NCI-H2081 (cell line): ENCODE measurements at regions not wholly inside any gene's neighbourhood (a gene's known extent, or its start where the extent isn't known, plus 50 kb on each side); places are given as distances from the start of the nearest gene placed in this dataset.
A peak's percentile ranks its signal among the peaks of the same experiment; 100 is the strongest.
"Not testable (repeated sequence)": the region's sequence is repeated elsewhere in the genome, so short reads cannot be mapped to it uniquely, and the experiment has no call there.

ENCODE experiments used
- DNase-seq, 2 experiments: peaks; one replicate each; lab custom pipeline; 2025; lab: John Stamatoyannopoulos, UW

- DNase-seq, result peak; percentile 64 to 66
Observed at GRCh38 chr4:3880615-3881120, 114.5 kb downstream of the ADRA2C start.

- not testable (repeated sequence) for DNase-seq
Observed at GRCh38 chr4:3882316-3882885, 116.2 kb downstream of the ADRA2C start.

- not testable (repeated sequence) for DNase-seq
Observed at GRCh38 chr4:3884261-3884660, 118.1 kb downstream of the ADRA2C start.

DNA sequence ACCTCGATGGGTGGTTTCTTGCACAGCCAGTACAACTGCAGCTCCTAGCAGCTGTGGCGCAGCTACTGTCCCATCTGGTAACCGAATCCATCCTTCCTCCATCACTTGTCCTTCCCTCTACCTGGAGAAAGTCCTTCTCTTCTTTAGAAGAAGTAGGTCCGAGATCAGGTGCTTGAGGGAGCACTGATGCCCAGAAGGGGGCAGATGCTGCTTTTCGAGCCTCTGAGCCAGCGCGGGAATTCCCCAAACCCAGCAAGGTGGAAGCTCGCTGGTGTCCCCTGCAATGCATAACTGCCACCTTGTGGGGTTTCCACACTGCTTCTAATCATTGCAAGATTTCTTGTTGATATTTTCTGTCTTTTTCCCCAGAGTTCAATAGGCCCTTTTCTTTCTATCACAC is 127.4 kb downstream of the ADRA2C start:
- not testable (repeated sequence) for DNase-seq

GRCh38 chr4:3894086-3894959 is 128.1 kb downstream of the ADRA2C start:
- DNase-seq, result not testable (repeated sequence)

GRCh38 chr4:3896441-3896840 is 130.3 kb downstream of the ADRA2C start:
- DNase-seq, result no peak

GRCh38 chr4:3896871-3897578 is 130.8 kb downstream of the ADRA2C start:
- not testable (repeated sequence) for DNase-seq

DNA sequence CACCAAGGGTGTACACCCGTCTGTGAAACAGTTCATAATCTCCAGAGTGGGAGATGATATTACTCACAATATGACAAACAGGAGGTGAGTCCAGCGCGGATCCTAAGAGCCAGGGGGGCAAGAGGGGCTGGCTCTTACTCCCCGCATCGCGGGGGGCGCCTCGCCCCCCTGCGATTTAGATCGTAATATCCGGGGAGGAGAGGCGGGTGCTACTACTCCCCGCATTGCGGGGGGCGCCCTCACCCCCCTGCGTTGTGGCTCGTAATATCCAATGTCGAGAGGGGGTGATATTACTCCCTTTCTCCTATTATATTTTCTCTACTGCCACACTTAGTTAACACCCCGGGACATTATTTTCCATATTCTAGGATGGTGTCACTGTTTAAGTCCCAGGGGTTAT is 131.9 kb downstream of the ADRA2C start:
- no peak for DNase-seq

DNA sequence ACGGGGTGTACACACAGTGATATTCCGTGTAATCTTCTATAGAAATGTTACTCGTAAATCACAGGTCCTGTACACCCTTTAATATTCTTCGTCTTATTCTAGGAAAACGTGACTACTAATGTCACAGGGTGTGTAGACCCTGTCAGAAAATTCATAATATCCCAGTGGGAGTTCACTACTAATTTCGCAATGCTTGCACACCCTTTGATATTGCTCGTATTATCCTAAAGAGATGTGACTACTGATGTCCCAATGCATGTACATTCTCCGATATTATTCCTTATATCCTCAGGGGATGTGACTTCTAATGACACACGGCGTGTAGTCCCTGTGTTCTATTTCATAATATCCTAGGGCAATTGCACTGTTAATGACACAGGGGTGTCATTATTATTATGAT is 132.7 kb downstream of the ADRA2C start:
- not testable (repeated sequence) for DNase-seq

- DNase-seq, result not testable (repeated sequence)
Observed at GRCh38 chr4:3904264-3904955, 138.2 kb downstream of the ADRA2C start.

GRCh38 chr4:3909616-3910015 is 143.4 kb downstream of the ADRA2C start:
- not testable (repeated sequence) for DNase-seq

- not testable (repeated sequence) for DNase-seq
Observed at GRCh38 chr4:3910161-3910950, 144.2 kb downstream of the ADRA2C start.

DNA sequence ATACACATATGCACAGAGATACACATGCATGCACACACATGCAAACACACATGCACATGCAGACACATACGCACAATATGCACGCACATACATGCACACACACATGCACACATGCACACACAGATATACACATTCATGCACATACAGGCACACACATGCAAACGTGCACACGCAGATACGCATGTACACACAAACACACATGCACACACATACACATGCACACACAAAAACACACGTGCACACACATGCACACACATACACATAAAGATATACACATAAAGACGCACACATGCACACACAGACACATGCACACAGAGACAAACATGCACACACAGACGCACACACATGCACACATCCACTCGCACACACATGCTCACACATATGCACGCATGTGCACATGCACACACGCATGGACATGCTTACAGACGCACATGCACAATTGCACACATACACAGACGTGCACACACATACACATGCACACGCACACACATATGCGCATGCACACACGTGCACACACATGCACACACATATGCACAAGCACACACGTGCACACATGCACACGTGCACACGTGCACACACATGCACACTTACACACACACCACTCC is 145.2 kb downstream of the ADRA2C start:
- no peak for DNase-seq

- not testable (repeated sequence) for DNase-seq
Observed at GRCh38 chr4:3914511-3914910, 148.3 kb downstream of the ADRA2C start.

DNA sequence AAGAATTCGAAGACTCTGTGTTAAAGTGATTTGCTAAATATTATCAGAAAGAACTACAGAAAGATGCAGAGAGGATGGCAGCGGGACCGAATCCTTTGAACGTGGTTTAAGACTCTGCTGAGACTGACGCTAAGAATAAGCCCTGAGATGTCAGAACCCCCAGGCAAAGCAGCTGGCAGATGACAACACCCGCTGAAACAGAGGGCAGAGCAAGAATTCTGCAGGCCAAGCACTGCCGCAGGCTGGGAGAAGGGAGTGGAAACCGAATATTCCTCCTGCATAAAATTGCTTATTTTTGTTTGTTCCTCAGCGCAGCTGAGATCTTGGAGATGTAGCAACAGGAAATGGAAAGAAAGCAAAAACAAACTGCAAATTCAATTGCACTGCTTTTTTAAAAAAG is 153.3 kb downstream of the ADRA2C start:
- DNase-seq, result not testable (repeated sequence)

DNA sequence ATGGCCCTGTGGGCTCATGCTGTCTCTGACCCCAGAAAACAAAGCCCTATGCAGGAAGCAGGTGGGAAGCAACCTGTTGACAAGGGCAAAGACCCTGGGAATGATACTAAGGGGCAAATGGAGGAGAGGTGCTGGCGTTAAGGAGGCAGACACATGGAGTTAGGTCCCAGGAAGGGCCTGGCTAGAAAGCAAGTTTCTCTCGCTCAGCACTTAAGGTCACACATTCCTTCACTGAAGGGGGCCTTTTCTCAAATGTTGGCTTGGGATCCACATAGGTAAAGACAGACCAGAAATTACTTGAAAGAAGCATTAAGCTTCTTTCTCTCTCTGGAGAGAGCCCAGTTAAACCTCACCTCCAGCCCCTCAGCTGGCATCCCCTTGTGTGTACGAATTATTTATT is 155.7 kb downstream of the ADRA2C start:
- DNase-seq, result not testable (repeated sequence)

GRCh38 chr4:3925841-3926240 is 159.7 kb downstream of the ADRA2C start:
- DNase-seq, result not testable (repeated sequence)

DNA sequence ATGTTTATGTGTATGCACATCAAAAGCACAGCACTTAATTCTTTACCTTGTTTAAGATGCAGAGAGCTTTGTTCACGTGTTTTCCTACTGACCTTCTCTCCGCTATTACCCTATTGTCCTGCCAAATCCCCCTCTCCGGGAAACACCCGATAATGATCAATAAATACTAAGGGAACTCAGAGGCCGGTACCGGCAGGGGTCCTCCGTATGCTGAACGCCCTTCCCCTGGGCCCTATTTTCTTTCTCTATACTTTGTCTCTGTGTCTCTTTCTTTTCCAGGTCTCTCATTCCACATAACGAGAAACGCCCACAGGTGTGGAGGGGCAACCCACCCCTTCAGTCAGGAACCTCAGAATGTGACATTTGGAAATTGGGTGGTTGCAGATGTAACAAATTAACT is 160.1 kb downstream of the ADRA2C start:
- DNase-seq, result not testable (repeated sequence)

- not testable (repeated sequence) for DNase-seq
Observed at GRCh38 chr4:3926969-3927755, 161.0 kb downstream of the ADRA2C start.

DNA sequence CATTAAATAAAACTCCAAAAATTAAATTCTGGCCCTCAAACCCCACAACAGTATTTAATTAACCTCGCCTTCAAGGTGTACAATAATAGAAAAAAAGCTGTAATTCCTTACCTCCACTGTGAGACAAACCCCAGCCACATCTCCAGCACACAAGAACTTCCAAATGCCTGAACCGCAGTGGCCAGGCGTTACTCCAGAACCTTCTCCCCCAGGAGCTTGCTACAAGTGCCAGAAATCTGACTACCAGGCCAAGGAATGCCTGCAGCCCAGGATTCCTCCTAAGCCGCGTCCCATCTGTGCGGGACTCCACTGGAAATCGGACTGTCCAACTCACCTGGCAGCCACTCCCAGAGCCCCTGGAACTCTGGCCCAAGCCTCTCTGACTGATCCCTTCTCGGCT is 163.2 kb downstream of the ADRA2C start:
- DNase-seq, result not testable (repeated sequence)
